ENCODE measurements at regions not wholly inside any gene's neighbourhood (a gene's known extent, or its start where the extent isn't known, plus 50 kb on each side); places are given as distances from the start of the nearest gene placed in this dataset.
"Not testable (repeated sequence)": the region's sequence is repeated elsewhere in the genome, so short reads cannot be mapped to it uniquely, and the experiment has no call there.

- H3K4me3 ChIP-seq (replicated peaks; ENCODE audit: insufficient read depth, low read length) = no peak overlapping the region
- no peak for DNase-seq (ENCODE audit: low read depth in 1 of 2, low spot score in 1 of 2)
- TF ChIP-seq POLR2AphosphoS5 (IDR thresholded peaks at IDR 0.05; ENCODE audit: low read depth) = no peak
- no peak for TF ChIP-seq CTCF (IDR thresholded peaks at IDR 0.05; ENCODE audit: insufficient read depth, low read length)
- TF ChIP-seq REST (IDR thresholded peaks at IDR 0.05; ENCODE audit: insufficient replicate concordance, low read depth) = no peak
- TF ChIP-seq SPI1 (IDR thresholded peaks at IDR 0.05; ENCODE audit: borderline replicate concordance, low read depth) = no peak
- TF ChIP-seq GABPA (IDR thresholded peaks at IDR 0.05; ENCODE audit: low read depth) = no peak
- H3K27ac ChIP-seq (replicated peaks) = no peak overlapping the region
- H3K27me3 ChIP-seq (ENCODE audit: insufficient read depth, poor library complexity, severe bottlenecking) = no peaks in the 10 kb centered on the region
These were observed 193.3 kb upstream of the KCND2 start for GRCh38 chr7:120079704-120080103.

- H3K4me3 ChIP-seq (replicated peaks; ENCODE audit: insufficient read depth, low read length); H3K27me3 ChIP-seq (ENCODE audit: insufficient read depth, poor library complexity, severe bottlenecking); DNase-seq (ENCODE audit: low read depth in 1 of 2, low spot score in 1 of 2); H3K27ac ChIP-seq (replicated peaks): not testable (repeated sequence)
These were observed 186.5 kb upstream of the KCND2 start for GRCh38 chr7:120086468-120086867.

GRCh38 chr7:120089968-120090367 is 183.0 kb upstream of the KCND2 start:
- TF ChIP-seq GABPA (IDR thresholded peaks at IDR 0.05; ENCODE audit: low read depth) (no peak), SPI1 (IDR thresholded peaks at IDR 0.05; ENCODE audit: borderline replicate concordance, low read depth) (no peak), CTCF (IDR thresholded peaks at IDR 0.05; ENCODE audit: insufficient read depth, low read length) (no peak), POLR2AphosphoS5 (IDR thresholded peaks at IDR 0.05; ENCODE audit: low read depth) (no peak), REST (IDR thresholded peaks at IDR 0.05; ENCODE audit: insufficient replicate concordance, low read depth) (no peak)
- Histone ChIP-seq H3K27ac (replicated peaks) (no peak overlapping the region), H3K4me3 (replicated peaks; ENCODE audit: insufficient read depth, low read length) (no peak overlapping the region), H3K27me3 (ENCODE audit: insufficient read depth, poor library complexity, severe bottlenecking) (no peaks in the 10 kb centered on the region)
- no peak for DNase-seq (ENCODE audit: low read depth in 1 of 2, low spot score in 1 of 2)

- no peak for DNase-seq (ENCODE audit: low read depth in 1 of 2, low spot score in 1 of 2)
- H3K4me3 ChIP-seq (replicated peaks; ENCODE audit: insufficient read depth, low read length) = no peak overlapping the region
- TF ChIP-seq GABPA (IDR thresholded peaks at IDR 0.05; ENCODE audit: low read depth) (no peak), REST (IDR thresholded peaks at IDR 0.05; ENCODE audit: insufficient replicate concordance, low read depth) (no peak), SPI1 (IDR thresholded peaks at IDR 0.05; ENCODE audit: borderline replicate concordance, low read depth) (no peak), POLR2AphosphoS5 (IDR thresholded peaks at IDR 0.05; ENCODE audit: low read depth) (no peak), CTCF (IDR thresholded peaks at IDR 0.05; ENCODE audit: insufficient read depth, low read length) (no peak)
- no peak overlapping the region for H3K27ac ChIP-seq (replicated peaks)
- H3K27me3 ChIP-seq (ENCODE audit: insufficient read depth, poor library complexity, severe bottlenecking) = no peaks in the 10 kb centered on the region
These were observed 181.2 kb upstream of the KCND2 start for GRCh38 chr7:120091807-120092206.
